D721Med (cell line): ENCODE measurements at regions not wholly inside any gene's neighbourhood (a gene's known extent, or its start where the extent isn't known, plus 50 kb on each side); places are given as distances from the start of the nearest gene placed in this dataset.
"Not testable (repeated sequence)": the region's sequence is repeated elsewhere in the genome, so short reads cannot be mapped to it uniquely, and the experiment has no call there.

ENCODE experiments used
- DNase-seq: peaks from one replicate; pipeline ENCODE4 v3.0.0; 2011; ENCODE audit warnings: low spot score; ENCODE audit not compliant: insufficient read length
- FAIRE-seq: peaks from 2 replicates; lab custom pipeline; 2011; peaks lifted over from hg19 to GRCh38; lab: Jason Lieb, UNC
- TF ChIP-seq, protein P1 (sequence below): IDR thresholded peaks from 2 replicates; pipeline ENCODE4 v1.5.1; 2012; ENCODE audit warnings: mild to moderate bottlenecking, control low read depth; ENCODE audit not compliant: insufficient read depth; ENCODE audit errors: missing control alignments

DNA sequence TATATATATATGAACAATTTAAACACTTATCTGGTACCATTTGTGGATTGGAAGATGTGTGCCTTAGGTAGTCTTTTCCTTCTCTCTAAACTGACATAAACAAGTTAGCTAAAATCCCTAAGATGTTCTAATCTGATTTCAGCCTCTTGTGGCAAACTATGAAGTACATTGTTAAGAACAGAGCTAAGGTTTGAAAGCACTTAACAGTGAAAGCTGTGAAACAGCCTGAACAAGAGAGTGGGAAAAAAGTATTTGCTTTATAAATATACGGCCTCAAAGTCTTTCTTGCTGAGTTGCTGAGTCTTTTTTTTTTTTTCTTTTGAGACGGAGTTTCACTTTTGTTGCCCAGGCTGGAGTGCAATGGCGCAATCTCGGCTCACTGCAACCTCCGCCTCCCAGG lies 53.7 kb upstream of the PELI2 start:
- TF ChIP-seq, protein P1, sequence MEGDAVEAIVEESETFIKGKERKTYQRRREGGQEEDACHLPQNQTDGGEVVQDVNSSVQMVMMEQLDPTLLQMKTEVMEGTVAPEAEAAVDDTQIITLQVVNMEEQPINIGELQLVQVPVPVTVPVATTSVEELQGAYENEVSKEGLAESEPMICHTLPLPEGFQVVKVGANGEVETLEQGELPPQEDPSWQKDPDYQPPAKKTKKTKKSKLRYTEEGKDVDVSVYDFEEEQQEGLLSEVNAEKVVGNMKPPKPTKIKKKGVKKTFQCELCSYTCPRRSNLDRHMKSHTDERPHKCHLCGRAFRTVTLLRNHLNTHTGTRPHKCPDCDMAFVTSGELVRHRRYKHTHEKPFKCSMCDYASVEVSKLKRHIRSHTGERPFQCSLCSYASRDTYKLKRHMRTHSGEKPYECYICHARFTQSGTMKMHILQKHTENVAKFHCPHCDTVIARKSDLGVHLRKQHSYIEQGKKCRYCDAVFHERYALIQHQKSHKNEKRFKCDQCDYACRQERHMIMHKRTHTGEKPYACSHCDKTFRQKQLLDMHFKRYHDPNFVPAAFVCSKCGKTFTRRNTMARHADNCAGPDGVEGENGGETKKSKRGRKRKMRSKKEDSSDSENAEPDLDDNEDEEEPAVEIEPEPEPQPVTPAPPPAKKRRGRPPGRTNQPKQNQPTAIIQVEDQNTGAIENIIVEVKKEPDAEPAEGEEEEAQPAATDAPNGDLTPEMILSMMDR = no peak
- FAIRE-seq = no peak
- DNase-seq = no peak

GRCh38 chr14:56065199-56065598 lies 53.0 kb upstream of the PELI2 start:
- not testable (repeated sequence) for FAIRE-seq

GRCh38 chr14:56065621-56066290 lies 52.5 kb upstream of the PELI2 start:
- TF ChIP-seq, protein P1 = no peak
- no peak for FAIRE-seq
- DNase-seq = no peak

More at GRCh38 chr14:56065199-56065598, 53.0 kb upstream of the PELI2 start:
- DNase-seq = not testable (repeated sequence)
